GM18502 (cell line): ENCODE measurements at regions not wholly inside any gene's neighbourhood (a gene's known extent, or its start where the extent isn't known, plus 50 kb on each side); places are given as distances from the start of the nearest gene placed in this dataset.
"Not testable (repeated sequence)": the region's sequence is repeated elsewhere in the genome, so short reads cannot be mapped to it uniquely, and the experiment has no call there.

Experiments used
- ATAC-seq: cut with Tn5 transposase; IDR thresholded peaks from one replicate; pipeline ENCODE4 v1.9.1; 2021; ENCODE audit warnings: mild to moderate bottlenecking; ENCODE audit not compliant: unreplicated experiment, poor library complexity

DNA sequence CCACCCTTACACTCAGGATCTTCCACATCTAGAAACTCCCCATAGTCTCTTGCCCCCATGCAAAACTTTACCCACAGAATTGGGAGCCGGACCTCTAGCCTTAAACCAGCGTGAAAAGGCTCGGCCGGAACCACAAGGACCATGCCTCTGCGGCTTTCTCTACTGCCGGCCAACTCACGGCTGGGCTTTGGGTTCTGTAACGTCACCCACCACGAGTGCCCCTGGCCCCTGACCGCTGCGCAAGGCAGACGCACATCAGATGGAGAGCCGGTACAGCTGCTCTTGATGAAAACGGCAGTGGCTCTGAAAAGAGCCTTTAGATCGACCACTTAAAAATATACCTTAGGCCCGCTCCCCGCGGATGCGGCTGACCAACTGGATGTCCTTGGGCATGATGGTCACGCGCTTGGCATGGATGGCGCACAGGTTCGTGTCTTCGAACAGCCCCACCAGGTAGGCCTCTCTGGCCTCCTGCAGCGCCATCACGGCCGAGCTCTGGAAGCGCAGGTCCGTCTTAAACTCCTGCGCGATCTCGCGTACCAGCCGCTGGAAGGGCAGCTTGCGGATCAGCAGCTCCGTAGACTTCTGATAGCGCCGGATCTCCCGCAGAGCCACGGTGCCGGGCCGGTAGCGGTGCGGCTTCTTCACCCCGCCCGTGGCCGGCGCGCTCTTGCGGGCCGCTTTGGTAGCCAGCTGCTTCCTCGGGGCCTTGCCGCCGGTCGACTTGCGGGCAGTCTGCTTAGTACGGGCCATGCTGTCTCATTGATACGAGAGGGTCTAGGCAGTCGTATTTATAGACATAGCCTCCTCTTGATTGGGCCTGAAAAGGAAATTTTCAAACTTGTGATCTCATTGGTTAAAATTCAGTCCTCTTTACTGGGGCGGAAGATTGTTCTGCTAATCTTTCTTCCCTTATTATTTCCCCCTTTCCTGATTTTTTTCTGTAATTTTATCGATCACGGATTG, 66.3 kb downstream of the FAM72C start:
- ATAC-seq, result not testable (repeated sequence)

DNA sequence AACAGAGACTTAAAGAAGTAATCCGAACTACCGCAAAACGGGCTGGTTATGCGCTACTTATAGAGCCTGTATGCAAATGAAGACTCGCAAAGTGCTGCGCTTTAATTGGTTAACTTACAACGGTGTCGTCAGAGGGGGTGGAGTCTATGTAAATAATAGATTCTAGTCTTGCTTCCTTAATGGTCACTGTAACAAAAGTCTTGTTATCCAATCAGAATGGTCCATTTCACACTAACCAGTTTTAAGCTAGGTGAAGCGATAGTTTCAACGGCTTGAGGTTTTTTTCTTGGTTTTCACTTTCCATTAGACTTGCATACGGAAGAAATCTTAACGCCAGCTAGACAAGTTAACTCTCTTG, 67.2 kb downstream of the FAM72C start:
- ATAC-seq, result not testable (repeated sequence)

DNA sequence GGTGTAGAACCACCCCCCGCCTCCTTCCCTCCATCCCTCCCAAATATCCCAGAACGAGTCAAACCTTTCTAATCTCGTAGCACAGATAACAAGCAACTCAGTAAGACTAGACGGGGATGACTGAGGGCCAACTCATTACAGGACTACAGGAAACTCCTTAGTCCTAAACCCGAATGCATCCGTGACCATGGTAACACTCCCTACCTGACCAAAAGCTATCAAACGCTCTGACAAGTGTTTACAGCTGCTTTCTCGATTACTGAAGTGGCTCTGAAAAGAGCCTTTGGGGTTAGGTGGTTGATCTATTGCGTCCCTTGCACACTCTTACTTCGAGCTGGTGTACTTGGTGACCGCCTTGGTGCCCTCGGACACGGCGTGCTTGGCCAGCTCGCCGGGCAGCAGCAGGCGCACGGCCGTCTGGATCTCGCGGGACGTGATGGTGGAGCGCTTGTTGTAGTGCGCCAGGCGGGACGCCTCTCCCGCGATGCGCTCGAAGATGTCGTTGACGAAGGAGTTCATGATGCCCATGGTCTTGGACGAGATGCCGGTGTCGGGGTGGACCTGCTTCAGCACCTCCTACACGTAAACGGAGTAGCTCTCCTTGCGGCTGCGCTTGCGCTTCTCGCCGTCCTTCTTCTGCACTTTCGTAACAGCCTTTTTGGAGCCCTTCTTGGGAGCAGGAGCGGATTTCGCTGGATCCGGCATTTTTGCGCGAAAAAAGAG, 67.7 kb downstream of the FAM72C start:
- not testable (repeated sequence) for ATAC-seq

DNA sequence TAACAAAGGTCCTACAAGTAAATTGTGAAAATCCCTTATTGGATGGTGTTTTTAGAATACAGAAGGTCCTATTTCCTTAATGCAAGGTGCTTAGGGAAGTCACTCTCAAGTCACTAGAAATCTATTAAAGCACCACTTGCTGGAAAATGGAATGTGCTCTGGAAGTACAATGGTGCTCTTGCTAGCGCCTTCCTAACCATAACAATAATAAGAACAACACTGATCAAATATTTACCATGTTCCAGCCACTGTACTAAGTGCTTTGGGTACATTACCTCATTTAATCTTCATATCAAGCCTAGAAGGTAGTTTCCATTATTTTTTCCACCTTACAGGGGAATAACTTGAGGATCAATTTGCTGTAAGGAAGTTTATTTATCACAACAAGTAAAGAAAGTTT, 75.4 kb downstream of the FAM72C start:
- ATAC-seq, result not testable (repeated sequence)

DNA sequence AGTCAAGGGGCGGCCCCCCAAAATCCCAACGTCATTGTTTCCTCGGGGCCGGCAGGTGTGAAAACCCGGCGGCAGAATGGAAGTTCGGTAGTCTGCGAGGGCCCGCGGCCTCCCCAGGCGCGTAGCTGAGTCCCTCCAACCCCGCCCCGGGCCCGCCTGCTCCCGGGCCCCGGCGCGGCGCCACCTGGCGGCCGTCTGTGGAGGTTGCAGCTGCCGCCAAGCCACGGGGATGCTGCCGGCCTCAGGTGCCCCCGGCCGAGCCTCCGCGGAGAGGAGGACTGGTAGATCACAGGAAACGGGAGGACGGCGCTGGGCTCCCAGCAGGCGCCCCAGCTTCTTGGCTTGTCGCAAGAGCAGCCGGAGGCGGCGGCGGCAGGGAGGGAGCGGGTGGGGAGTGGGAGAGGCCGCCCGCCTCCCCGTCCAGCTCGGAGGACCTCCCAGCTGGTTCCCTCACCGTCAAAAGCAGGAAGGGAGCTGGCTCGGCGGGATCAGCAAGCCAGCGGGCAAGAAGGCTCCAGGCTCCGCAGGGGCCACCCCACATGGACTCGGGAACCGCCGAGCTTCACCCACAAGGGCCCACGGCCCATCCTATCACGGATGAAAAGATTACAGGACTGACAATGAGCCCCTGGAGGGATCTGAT, 86.7 kb downstream of the FAM72C start:
- ATAC-seq, result peak; percentile 94

DNA sequence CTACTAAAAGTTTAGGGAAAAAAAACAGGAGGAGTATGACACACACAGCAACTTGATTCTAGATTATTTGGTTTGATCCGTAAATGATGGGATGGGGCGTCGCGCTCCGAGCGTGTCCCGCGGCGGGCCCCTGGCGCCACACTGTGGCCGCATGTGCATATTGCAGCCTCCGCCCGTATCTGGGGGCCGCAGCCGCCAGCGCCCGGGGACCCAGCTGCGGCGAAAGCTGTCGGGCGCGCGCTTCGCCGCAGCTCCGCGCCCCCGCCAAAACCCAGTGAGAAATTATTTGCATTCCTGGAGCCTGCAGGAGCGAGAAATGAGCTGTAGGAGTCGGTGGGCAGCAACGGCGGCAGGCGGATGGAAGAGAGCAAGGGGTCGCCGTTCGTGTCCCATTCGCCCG, 87.3 kb downstream of the FAM72C start:
- peak; percentile 89 for ATAC-seq

DNA sequence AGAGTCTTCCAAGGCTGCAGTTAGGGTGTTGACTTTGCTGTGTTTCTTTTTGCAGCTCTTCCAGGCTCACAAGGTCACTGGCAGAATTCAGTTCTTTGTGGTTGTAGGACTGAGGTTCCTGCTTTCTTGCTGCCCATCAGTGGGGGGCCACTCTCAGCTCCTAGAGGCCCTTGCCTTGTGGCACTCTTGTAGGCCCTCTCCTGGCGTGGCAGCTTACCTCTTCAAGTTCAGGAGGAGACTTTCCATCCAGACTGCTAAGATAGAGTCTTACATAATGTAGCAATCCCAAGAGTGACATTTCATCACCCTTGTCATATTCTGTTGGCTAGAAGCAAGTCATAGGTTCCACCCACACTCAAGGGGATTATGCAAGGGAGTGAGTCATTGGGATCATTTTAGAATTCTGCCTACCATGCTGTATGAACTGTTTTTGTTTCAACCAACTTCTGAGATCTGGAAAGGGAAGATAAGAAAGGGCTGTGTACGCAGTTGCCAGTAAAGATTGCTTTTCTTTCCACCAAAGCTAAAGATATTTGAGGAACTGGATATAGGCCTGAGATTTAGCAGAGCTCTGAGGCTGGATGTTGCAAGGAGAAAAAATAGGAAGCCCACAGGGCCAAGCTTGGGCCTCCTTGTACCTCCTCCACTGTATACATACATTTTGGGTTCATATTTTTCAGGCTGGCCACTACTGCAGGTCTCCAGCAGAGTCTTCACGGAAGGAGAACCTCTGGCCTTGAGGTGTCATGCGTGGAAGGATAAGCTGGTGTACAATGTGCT, 91.8 kb downstream of the FAM72C start:
- ATAC-seq, result not testable (repeated sequence)

DNA sequence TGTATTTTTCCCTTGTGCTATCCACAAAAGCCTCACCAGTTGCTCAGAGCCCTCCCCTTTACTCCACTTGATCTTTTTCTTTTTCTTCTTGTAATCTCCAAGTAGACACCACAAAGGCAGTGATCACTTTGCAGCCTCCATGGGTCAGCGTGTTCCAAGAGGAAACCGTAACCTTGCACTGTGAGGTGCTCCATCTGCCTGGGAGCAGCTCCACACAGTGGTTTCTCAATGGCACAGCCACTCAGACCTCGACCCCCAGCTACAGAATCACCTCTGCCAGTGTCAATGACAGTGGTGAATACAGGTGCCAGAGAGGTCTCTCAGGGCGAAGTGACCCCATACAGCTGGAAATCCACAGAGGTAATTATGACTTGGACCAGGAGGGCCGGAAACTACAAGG, 95.8 kb downstream of the FAM72C start:
- ATAC-seq, result not testable (repeated sequence)

DNA sequence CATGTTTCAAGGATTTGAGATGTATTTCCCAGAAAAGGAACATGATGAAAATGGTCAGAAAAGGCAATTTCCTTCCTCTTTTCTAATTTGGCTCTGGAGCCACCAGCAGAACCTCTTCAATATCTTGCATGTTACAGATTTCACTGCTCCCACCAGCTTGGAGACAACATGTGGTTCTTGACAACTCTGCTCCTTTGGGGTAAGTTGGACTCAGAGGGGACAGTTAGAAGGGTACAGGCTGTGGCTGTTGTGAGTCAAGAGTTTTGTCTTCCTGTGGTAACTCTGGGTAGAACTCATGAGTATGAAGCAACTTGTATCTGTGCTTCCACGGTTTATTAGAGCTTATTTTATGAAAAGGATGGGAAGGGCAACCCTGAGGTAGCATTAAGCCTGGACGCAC, 97.2 kb downstream of the FAM72C start:
- not testable (repeated sequence) for ATAC-seq

DNA sequence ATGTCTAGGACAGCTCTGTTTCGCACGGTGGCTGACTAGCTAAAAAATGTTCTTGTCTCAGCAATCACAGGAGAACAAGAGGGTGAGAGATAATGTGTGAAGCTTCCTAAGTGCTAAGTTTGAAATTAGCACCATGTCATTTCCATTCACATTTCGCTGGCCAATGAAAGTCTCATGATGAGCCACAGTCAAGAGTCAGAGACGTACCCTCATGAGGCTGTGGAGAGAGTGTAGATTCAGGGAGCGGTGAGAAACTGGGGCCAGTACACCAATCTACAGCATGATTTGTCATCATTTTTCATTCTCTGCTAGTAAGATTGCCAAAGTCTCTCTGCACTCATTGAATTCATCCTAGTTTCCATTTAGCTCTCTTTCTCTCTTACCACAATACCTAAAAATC, 98.1 kb downstream of the FAM72C start:
- not testable (repeated sequence) for ATAC-seq

DNA sequence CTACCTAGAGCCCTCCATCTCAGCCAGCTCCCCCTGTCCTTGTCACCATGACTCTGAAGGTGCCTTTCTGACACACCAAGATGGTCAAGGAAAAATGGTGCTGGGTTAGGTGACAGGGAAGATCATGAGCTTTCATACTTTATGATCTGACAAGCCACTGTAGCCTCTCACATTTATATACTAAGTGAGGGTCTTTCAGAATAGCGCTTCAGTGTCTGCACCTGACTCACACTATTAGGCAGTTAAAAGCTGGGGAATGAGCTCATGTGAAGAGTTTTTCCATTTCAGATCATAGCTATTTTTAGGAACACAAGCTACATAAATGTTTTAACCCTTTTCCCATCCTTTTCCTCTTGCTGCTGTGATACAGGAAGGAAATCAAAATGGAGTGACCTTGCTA, 101.4 kb downstream of the FAM72C start:
- ATAC-seq, result not testable (repeated sequence)

DNA sequence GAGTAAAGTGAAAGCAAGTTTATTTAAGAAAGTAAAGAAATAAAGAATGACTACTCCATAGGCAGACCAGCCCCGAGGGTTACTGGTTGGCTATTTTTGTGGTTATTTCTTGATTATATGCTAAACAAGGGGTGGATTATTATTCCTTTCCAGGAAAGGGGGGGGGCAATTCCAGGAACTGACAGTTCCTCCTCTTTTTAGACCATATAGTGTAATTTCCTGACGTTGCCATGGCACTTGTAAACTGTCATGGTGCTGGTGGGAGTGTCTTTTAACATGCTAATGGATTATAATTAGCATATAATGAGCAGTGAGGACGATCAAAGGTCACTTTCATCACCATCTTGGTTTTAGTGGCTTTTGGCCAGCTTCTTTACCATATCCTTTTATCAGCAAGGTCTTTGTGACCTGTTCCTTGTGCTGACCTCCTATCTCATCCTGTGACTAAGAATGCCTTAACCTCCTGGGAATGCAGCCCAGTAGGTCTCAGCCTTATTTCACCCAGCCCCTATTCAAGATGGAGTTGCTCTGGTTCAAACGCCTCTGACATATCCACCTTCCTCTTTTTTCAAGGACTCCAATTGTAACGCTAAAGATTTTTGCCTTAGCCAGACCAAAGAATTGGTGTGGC, 104.1 kb downstream of the FAM72C start:
- ATAC-seq, result not testable (repeated sequence)

DNA sequence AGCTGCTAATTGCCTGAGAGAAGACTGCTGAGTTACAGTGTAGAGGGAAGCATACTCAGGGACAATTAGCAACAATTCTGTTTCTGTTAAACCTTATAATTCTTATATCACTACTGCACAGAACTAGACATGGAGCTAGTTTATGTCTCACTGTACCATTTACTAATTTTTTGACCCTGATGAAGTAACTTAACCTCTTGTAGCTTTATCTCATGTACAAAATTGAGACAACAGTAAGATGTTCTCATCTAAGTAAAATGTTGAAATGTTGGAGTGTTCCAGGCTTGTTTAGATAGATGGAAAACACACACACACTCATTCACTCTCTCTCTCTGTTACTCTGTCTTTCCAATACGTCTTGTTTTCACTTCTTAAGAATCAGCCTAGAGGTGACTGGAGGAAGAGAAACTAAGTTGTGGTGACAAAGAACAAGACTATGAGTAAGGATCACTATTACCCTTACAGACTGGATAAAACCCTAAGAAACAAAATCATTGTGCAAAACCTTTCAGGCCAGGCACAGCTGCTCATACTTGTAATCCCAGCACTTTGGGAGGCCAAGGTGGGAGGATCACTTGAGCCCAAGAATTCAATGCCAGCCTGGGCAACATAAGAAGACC, 107.8 kb downstream of the FAM72C start:
- peak; percentile 91 for ATAC-seq

DNA sequence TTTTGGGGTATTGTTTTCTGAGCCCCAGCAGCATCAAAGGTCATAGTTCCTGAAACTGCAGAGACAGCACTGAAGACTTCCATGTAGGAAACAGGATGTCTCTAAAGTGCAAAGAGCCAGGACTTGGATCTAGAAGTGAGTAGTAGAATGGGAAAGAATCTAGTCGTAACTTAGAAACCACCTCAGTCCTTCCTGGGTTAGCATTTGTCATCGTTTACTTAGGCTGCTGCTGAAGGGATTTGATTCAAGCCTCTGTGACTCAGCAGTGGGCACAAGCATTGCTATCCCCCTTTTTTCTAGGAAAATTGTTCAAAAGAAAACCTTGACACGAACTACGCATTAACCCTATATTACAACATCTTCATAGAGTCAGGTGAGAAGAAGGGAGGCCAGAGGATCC, 109.1 kb downstream of the FAM72C start:
- not testable (repeated sequence) for ATAC-seq

DNA sequence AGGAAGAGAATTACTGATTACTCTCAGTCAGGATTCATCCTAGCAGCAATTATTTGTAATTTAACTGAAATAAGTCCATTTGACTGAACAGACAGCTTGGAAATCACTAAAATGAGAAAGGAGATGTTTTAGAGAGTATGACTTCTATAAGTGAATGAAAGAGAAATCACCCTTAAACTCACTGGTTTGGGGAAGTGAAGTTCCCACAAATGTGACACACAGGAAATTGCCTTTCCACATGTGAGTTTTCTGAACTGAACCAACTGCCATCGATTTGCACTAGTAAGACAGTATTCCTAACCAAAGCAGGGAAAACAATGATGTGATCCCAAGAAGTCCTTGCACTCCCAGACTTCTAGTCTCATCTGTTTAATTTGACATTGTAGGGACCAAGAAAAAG, 110.5 kb downstream of the FAM72C start:
- ATAC-seq, result not testable (repeated sequence)

DNA sequence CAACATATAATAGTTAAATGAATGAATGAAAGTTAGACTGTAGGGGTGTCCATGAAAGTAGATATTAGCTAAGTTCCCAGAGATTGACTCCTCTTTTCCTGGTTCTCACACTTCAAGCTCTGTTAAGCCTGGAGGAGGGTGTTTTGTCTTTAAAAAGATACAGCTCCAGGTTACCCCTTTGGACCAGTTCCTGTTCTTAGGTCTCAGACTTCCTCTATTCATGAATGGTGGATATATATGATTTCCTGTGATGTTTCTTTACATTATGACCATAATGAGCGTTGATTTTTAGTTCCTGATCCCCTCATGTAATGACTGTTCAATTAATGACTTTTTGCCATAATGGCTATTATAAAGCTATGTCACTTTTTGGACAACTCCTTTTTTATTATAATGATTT, 115.9 kb downstream of the FAM72C start:
- not testable (repeated sequence) for ATAC-seq

DNA sequence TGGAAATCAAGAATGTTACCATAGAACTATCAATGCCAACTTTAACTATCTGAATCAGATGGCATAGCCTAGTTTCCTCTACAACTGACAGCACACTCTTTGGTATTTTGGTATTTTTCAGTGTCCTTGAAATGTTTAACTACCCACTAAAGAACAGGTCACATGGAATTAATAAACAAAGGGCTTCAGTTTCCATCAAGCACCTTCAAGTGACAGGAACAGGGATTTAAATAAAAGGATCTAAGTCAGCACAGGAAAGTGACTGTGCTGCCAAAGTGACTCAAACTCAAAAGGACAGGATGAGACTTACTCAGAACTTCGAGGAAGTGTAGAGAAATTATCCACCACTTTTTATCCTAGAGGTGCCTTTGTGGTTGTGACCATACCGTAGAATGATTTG, 117.7 kb downstream of the FAM72C start:
- ATAC-seq, result not testable (repeated sequence)

DNA sequence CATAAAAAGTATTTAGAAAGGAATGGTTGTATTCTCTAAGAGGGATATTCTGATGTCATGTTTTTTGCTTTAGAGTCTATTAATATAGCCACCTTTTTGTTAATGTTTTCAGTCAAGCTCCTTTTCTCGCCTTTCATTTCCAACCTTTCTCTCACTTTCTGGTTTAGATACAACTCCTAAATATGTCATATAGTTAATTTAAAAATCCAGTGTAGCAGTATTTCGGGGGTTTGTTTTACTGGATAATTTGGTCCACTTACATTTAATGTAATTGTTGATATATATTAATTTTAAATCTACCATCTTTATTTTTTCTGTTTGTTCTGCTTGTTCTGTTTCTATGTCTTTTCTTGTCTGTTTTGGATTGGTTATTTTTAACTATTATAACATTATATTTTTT, 121.1 kb downstream of the FAM72C start:
- ATAC-seq, result not testable (repeated sequence)

DNA sequence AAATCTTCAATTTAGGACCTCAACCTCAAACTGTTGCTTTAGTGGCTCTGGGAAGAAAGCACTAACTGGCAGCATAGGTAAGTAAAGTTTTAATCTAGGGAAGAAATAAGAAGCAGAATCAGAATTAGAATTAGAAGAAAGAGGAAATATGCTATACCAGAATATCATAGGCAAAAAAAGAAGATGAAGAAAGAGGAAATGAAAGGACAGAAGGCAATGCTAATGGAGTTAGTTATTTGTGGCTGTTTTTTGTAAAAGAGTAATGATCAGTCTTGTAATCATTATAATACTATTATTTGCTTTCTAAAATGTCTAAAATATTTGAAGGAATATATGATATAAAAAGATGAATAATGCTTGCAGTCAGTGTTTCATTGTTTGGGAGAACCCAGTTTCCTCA, 122.9 kb downstream of the FAM72C start:
- ATAC-seq, result not testable (repeated sequence)
